GM19438 (cell line): ENCODE measurements at regions not wholly inside any gene's neighbourhood (a gene's known extent, or its start where the extent isn't known, plus 50 kb on each side); places are given as distances from the start of the nearest gene placed in this dataset.
A peak's percentile ranks its signal among the peaks of the same experiment; 100 is the strongest.
"Not testable (repeated sequence)": the region's sequence is repeated elsewhere in the genome, so short reads cannot be mapped to it uniquely, and the experiment has no call there.

Source experiments
- ATAC-seq: cut with Tn5 transposase; IDR thresholded peaks from one replicate; pipeline ENCODE4 v1.9.1; 2021; ENCODE audit warnings: low read depth; ENCODE audit not compliant: unreplicated experiment

DNA sequence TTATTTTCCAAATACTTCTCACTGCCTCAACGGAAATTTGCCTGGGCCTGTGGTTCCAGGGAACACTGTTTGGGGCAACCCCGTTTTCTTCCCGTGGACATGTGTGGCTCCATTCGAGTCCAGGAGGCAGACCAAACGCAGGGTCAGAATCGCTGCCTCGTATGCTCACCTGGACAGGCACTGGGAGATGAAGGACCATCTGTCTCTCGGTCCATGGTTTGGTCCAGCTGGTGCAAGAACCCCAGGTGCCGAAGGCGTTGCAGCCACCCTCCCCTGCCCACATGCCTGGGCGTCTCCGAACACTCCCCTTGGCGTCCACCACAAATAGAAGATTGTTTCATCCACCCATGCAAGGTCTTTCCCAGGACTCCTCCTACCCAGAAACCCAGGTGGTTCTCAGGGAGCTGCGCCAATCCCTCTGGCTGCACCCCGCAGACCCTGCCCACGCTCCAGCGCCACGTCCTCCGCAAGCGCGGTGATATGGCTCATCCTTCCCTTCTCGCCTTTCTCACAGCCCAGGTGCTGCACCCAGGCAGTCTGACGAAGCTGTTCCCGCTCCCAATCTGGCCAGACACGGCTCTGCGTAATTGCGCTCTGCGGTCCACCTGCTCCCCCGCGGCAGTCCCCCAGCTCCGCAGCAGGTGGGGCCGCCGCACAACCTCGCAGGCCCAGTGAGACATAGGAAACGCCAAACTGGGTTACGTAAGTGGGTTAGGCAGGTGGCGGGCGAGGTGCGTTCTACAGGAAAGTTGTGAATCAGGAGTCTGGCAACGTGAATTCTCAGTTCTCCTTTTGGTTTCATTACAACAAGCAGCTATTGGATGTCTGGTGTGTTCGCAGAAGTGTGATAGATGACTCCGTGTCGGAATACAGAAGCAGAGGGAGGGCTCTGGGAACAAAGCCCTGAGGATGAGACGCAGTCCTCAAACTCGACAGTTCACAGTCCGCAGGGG, 146.2 kb upstream of the ECI2 start:
- ATAC-seq, result peak; percentile 98

DNA sequence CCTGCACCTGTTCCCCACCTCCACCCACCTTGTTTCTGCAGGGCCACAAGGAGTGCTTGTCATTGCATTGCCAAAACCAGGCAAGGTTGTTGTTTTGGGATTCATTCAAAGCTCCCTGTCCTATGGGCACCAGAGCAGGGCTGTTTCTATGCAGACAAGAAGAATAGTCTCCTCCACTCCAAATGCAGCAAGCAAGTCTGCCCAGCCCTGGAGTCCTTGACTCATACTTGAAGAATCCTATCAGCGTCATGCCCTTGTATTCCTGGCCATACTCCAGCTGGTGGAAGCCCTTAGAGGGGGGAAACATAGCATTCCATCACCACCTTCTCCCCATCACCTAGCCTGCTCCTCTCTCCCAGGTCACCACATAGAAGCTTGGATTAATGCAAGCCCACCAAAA, 145.3 kb upstream of the ECI2 start:
- no peak for ATAC-seq

DNA sequence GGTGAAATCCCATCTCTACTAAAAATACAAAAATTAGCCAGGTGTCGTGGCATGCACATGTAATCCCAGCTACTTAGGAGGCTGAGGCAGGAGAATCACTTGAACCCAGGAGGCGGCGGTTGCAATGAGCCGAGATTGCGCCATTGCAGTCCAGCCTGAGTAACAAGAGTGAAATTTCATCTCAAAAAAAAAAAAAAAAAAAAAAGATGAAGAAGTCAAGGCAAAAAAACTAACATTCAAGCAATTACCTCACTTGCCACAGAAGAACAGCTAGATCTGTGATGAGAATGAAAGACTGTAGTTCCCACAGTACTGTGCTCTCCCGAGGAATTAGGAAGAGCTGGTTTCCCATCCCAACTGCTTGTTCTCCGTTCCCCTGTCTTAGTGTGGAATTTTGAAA, 144.7 kb upstream of the ECI2 start:
- no peak for ATAC-seq

DNA sequence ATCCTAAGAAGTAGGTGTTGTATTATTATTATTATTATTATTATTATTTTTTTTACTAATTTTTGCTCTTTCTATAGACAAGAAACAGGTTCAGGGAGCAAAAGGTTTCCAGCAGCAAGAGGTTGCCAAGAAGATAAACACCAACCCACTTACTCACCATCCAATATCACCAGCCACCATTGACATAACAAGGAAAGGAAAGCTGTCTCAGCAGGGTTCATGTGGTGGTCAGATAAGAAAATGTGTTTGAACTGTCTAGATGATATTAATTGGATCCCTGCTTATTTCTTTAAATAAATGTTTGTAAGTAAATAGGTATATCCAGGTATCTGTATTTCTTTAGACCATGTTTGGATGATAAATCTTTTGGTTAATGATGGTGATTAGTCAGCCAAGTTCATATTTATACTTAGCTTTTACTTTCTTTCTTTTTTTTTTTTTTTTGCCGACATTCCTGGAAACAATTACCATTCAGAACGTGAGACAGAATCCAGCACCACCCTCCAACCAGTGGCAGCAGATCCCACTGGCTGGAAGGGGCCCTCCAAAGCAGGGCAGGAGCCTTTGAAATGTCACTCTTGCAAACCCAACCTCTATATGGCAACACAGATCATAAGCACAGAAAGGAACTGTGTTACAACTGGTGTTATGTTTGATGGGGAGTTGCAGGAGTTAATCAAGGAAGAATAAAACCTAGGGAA, 139.2 kb upstream of the ECI2 start:
- no peak for ATAC-seq

DNA sequence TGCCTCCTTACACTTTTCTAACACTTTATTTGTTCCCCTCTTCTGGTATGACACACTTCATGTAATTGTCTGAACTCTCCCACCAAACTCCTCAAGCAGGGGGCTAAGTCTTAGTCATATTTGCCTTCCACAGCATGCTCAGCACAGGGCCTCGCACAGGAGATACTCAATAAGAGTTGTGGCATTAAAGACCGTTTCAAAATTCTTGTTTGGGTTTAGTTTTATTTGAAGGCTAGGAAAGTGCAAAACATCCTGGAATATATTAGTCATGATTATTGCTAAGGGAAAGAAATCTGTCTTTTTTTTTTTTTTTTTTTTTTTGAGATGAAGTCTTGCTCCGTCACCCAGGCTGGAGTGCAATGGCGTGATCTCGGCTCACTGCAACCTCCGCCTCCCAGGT, 137.6 kb upstream of the ECI2 start:
- ATAC-seq, result no peak

DNA sequence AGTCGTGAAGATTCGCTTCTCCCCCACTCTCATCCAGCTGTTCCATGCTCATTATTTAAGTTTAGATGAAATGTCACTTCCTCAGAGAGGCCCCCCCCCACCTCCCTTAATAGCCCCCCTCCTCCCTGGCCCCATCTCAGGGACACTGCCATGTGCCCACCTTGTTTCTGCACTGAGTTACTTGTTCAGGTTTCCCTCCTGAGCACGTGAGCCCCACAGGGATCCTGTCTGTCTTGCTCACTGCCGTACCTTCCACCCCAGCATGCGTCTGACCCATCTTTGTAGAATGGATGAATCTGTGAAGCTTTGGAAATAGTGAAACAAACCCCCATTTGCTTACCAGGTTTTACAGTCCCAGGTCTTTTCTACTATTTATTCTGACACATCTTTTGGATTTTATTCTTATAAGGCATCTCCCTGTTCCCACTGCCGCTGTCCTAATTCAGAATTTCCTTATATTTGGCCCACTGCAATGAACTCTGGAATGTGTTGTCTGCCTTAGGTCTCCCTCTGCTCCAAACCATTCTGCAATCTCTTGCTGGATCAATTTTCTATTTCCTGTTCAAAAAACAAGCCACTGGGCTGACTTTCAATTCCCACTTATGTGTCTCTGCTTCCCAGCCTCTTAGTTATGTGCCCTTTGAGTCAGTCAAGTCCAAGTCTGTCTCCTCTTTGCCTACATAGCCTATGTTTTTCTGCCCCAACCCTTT, 136.5 kb upstream of the ECI2 start:
- ATAC-seq, result no peak

DNA sequence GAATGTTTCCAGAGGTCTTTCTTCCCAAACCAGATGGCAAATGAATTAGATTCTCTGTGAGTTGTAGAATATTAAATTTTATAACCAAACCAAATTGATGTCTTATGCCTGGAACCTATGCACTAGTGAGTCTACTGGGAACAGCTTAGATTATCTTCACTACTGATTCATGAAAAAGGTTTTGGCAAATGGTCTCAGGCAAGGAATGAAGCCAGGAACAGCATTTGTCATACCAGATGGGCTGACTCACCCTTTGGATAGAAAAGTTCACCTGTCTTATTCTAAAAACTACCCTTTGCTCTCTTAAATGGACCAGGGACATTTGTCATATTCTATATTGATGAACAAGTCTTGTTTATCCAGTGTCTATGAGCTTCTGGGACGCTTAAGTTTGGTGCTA, 135.4 kb upstream of the ECI2 start:
- no peak for ATAC-seq

DNA sequence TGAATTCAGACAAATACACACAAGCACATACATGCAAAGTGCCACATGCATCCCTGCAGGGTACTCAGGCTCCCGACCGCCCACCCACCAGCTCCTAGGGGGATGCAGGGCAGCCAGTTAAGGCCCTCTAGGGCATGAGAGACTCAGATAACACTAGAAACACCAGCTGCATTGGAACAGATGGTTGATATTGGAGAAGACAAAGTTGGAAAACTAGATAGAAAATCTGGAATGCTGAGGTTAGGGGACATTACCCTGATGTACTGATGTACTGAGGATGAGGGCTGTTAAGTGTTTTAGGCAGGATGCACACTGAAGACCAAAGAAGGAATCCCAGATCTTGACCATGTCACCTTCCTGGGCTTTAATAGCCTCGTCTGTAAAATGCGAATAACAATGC, 134.6 kb upstream of the ECI2 start:
- no peak for ATAC-seq

DNA sequence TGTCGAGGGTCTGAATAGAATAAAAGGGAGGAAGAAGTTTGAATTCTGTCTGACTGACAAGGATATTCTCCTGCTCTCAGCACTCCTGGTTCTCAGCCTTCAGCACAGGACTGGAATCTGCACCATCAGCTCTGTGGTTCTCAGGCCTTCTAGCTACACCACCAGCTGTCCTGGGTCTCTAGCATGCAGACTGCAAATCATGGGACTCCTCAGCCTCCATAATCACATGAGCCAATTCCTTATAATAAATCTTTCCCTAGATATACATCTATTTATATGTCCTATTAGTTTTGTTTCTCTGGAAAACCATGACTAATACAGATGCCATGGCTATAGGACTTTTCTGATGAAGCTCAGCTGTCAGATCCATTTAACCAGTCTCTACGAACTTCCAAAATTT, 132.8 kb upstream of the ECI2 start:
- no peak for ATAC-seq

DNA sequence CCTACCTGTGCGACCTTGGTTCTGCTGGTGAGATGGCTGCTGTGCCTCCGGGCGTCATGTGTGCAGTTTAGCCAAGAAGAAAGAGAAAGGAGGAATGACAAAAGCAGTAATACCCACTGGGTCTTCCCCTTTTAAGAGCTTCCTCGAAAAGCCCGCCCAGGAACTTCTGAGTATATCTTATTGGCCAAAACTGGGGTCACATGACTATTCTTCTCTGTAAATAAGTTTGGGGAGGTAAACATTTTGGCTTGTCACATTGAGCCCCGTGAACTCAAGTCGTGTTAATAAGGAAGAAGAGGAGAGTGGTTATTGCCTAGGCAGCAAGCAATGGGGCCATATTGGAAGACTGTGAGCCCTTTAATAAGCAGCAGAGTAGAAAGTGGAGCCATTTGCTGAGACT, 130.4 kb upstream of the ECI2 start:
- ATAC-seq, result no peak

DNA sequence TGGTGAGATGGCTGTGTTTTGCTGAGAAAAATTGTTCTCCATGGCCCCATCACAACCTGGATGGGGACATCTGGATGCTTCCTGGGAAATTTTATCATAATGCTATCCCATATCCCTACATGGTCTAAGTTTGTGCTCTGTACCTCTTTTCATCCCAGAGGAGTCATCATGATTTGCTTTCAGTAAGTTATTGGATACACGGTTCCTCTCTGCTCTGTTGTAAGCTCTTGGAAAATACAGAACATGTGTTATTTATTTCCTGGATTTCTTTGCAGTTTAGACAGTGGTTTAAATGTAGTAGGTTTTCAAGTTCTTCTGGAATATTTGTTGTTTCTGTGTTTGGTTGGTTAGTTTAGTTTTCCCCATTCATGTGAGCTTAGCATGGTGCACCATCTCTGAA, 129.2 kb upstream of the ECI2 start:
- no peak for ATAC-seq

DNA sequence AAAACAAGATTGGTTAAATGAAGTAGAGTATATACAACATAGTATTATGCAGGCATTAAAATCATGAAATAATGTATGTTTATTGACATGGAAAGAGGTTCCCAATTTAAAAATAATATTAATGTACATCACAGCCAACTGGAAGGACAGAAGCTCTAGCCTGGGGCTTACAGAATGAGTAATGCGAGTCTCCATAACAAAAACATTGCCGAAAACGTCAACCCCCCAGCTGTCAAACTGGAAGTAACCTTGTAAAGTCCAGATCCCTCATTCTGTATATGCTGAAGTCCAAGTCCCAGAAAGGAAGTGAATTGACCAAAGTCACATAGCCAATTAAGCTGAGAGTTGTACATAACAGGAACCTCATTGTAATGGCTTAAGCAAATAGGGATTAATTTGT, 128.7 kb upstream of the ECI2 start:
- ATAC-seq, result no peak

DNA sequence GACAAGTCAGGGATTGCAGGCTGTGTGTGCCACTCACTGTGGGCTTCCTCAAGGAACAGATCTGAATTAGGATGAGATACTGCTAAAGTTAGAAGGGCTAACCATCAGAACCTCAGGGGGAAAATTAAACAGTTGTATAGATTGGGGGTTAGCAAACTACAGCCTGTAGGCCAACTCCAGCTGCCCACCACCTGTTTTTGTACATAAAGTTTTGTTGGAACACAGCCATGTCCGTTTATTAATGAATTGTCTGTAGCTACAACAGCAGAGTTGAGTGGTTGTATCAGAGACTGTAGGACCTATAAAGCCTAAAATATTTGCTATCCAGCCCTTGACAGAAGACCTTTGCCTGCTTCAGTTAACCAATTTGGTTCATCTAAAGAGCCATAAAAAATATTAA, 127.2 kb upstream of the ECI2 start:
- no peak for ATAC-seq

DNA sequence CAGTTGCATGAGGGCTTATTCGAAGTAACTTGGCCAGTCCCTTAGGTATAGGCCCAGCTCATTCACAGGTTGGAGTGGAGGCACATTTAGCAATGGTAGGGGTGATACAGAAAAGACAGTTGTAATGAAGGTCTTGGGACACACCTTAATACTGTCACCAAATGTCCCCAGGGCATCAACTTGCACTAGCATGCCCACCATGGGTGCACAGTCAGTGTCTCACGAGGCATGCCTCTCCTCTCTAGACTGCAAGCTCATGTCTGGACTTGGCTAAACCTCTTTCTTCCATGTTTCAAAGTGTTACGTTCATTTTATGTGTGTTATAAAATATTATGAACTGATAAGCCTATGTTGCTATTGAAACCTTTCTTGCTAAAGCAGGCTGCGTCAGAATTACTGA, 124.0 kb upstream of the ECI2 start:
- ATAC-seq, result no peak

DNA sequence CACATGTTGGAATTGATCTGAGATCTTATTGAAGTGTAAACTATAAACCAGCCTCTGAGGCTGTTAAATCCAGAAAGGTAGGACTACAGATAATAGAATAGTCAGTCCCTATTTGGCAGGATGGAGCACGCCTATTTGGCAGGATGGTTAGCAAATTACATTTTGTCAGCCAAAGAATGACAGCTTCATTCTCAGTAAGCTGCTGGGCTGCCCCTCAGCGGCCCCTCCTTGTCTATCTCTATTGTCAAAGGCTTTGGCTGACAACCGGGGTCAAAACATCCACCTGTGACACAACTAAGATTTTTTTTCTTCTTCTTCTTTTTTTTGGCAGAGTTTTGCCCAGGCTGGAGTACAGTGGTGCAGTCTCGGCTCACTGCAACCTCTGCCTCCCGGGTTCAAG, 123.4 kb upstream of the ECI2 start:
- ATAC-seq, result no peak

DNA sequence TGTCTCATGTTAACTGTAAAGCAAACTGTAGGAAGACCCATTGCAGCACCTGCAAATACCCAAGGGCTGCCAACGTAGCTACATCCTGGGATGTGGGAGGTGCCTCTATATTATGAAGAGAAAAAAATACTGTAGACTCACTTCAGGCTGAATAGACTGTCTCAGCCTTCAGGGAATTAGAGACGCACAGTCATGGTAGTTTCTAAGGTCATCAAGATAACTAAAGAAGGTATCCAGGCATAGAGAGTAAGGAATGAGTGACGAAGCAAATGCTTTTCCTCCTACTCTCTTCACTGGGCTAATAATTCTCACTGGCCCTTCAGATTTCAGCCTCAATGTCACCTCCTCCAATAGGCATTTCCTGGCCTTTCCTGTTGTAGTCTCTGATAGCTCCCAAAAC, 121.6 kb upstream of the ECI2 start:
- no peak for ATAC-seq

DNA sequence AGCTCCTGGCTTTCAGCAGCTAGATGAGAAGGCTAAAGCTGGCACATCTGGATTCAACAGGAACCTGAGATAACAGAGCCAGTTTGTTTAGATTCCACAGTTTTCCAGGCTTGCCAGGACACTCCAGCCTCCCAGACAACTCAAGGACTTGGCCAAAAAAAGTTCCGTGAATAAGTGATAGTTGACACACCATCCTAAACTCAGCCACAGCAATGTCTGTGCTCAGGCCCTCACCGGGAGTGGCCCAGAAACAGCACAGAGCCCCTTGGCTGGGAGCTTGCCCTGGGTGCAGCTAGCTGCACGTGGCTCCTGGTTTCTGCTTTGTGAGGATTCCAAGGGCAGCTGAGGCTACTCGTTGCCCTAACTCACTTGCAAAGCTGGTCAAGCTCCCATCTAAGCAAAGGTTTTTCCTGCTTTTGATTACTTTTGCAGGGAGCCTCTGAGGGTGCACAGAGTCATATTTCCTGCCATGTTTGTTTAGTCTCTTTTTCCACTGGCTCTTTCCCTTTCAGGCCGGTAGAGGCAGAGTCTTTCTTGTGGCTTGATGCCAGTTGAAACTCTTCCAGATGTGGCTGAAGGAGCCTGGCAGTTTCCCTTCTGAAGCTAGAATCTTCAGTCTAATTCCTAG, 118.3 kb upstream of the ECI2 start:
- ATAC-seq, result no peak

DNA sequence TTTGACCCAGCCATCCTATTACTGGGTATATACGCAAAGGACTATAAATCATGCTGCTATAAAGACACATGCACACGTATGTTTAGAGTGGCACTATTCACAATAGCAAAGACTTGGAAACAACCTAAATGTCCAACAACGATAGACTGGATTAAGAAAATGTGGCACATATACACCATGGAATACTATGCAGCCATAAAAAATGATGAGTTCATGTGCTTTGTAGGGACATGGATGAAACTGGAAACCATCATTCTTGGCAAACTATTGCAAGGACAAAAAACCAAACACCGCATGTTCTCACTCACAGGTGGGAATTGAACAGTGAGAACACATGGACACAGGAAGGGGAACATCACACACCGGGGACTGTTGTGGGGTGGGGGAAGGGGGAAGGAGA, 117.1 kb upstream of the ECI2 start:
- ATAC-seq, result not testable (repeated sequence)

DNA sequence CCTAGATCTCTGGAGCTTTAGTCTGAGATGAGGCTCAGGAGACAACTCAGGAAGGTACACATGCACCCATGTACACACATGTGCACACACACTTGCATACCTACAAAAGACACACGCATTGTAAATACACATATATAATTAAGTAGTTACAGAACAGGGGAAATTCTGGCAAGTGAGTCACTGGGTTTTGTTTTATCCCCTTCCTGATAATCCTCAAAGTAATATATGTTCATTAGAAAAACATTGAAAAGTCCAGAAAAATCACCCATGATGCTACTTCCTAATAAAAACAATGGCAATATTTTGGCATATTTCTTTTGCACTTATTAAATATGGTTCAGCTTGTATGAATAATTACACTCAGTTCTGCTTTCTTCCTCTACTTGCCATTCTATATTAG, 115.3 kb upstream of the ECI2 start:
- no peak for ATAC-seq

DNA sequence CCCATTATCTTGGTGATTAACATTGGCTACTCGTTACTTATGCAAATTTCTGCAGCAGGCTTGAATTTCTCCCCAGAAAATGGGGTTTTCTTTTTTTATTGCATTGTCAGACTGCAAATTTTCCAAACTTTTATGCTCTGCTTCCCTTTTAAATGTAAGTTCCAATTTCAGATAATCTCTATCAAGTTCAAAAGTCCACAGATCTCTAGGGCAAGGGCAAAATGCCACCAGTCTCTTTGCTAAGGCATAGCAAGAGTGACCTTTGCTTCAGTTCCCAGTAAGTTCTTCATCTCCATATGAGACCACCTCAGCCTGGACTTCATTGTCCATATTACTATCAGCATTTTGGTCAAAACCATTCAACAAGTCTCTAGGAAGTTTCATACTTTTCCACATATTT, 108.5 kb upstream of the ECI2 start:
- not testable (repeated sequence) for ATAC-seq

DNA sequence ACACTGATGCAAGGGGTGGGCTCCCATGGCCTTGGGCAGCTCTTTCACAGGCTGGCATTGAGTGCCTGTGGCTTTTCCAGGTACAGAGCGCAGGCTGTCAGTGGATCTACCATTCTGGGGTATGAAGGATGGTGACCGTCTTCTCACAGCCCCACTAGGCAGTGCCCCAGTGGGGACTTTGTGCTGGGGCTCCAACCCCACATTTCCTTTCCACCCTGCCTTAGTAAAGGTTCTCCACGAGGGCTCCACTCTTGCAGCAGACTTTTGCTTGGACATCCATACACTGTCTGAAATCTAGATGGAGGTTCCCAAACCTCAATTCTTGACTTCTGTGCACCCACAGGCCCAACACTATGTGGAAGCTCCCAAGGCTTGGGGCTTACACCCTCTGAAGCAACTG, 107.9 kb upstream of the ECI2 start:
- ATAC-seq, result no peak
